ENCODE measurements at regions not wholly inside any gene's neighbourhood (a gene's known extent, or its start where the extent isn't known, plus 50 kb on each side); places are given as distances from the start of the nearest gene placed in this dataset.

DNA sequence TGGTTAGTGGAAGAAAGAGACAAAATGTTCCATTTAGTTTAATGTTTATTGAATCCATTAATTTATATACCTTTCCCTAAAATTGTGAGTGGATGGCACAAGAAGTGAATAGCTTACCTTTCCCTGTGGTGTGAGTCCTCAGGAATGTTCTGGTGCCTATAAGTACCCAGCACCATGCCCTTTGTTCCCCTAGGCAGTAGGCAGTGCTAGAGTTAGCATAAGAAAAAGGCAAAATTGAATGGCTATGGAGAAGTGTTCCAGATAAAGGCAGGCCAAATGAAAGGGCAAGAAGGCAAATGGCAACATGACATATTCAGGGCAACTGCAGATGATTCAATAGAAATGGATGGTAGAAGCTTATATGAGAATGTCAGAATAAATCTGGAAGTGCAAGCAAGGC lies 370.8 kb upstream of the PTGER4 start:
- H3K27me3 ChIP-seq (replicated peaks; ENCODE audit: insufficient read depth, low read length) = no peaks in the 10 kb centered on the region
- H4K20me1 ChIP-seq (ENCODE audit: insufficient read depth, low read length) = no peaks in the 10 kb centered on the region
- H3K4me1 ChIP-seq (ENCODE audit: low read length) = no peaks in the 10 kb centered on the region
- H3K27ac ChIP-seq (ENCODE audit: low read length) = no peak overlapping the region
- no peak overlapping the region for H3K4me3 ChIP-seq (ENCODE audit: low read length)
- H3K9me3 ChIP-seq (replicated peaks; ENCODE audit: insufficient read depth, low read length) = no peaks in the 10 kb centered on the region
- H3K4me2 ChIP-seq (ENCODE audit: low read depth, low read length) = no peak overlapping the region
- H3K36me3 ChIP-seq (replicated peaks; ENCODE audit: insufficient read depth, low read length) = no peaks in the 10 kb centered on the region
- H3F3A ChIP-seq (ENCODE audit: insufficient read depth, low read length) = no peaks in the 10 kb centered on the region
- H3K9ac ChIP-seq (ENCODE audit: low read length) = no peak overlapping the region
- DNase-seq = no peak
- no peak overlapping the region for H2AFZ ChIP-seq (ENCODE audit: low read length)
- TF ChIP-seq EZH2phosphoT487 (IDR thresholded peaks at IDR 0.05; ENCODE audit: low read length) = no peak
- TF ChIP-seq, protein P1, sequence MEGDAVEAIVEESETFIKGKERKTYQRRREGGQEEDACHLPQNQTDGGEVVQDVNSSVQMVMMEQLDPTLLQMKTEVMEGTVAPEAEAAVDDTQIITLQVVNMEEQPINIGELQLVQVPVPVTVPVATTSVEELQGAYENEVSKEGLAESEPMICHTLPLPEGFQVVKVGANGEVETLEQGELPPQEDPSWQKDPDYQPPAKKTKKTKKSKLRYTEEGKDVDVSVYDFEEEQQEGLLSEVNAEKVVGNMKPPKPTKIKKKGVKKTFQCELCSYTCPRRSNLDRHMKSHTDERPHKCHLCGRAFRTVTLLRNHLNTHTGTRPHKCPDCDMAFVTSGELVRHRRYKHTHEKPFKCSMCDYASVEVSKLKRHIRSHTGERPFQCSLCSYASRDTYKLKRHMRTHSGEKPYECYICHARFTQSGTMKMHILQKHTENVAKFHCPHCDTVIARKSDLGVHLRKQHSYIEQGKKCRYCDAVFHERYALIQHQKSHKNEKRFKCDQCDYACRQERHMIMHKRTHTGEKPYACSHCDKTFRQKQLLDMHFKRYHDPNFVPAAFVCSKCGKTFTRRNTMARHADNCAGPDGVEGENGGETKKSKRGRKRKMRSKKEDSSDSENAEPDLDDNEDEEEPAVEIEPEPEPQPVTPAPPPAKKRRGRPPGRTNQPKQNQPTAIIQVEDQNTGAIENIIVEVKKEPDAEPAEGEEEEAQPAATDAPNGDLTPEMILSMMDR (IDR thresholded peaks at IDR 0.05; ENCODE audit: low read length) = no peak
- TF ChIP-seq EZH2 (optimal IDR thresholded peaks at IDR 0.05; ENCODE audit: low read depth, low read length) = no peak
- H3K9me2 ChIP-seq (replicated peaks; ENCODE audit: insufficient read depth, low read length) = no peaks in the 10 kb centered on the region
- no peaks in the 10 kb centered on the region for H3K79me2 ChIP-seq (ENCODE audit: low read length)

DNA sequence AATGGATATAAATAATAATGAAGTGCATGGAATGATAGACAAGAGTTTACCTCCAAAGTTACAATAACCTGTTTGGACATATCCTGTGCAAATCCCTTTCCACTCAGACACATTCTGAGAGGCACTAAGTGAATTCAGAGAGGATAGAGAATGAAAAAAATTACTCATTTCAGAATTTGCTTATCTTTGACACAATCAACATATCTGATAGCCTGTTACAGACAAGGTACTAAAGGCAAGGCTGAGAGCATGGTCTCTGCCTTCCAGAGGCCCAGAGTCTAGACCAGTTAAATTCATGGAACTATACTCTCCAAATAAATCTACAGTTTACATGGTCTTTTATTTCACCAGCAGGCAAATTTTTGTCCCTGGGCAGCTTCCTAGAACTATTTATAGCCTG lies 371.8 kb upstream of the PTGER4 start:
- no peaks in the 10 kb centered on the region for H3K9me2 ChIP-seq (replicated peaks; ENCODE audit: insufficient read depth, low read length)
- no peak overlapping the region for H3K27ac ChIP-seq (ENCODE audit: low read length)

DNA sequence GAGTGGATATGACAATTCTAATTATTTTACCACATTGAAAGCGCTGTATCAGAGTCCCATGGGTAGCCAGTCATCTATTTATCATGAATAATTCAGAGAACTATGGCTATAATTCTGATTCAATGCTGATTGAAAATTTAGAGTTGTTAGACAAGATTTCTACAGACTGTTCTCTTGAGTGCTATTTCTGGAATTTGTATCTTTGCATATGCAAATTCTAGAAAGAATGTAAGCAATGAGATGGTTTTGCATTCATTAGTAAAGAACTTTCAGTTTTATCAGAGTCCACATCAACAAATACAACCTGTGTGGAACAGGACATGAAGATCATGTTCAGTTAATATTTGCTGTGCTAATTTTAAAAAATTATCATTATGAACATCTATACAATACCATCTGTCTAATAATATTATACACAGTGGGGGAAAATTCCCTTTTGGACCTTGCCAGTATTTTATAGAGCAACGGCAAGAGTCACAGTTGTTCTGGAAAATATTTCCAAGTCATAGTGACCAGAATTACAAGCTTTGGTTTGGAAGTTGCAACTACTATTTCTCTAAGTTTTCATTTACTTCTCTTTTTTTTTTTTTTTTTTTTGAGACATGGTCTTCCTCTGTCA lies 372.7 kb upstream of the PTGER4 start:
- Histone ChIP-seq H3K27me3 (replicated peaks; ENCODE audit: insufficient read depth, low read length) (no peaks in the 10 kb centered on the region), H3K9me2 (replicated peaks; ENCODE audit: insufficient read depth, low read length) (no peaks in the 10 kb centered on the region), H3K4me2 (ENCODE audit: low read depth, low read length) (no peak overlapping the region), H3K79me2 (ENCODE audit: low read length) (no peaks in the 10 kb centered on the region), H3K36me3 (replicated peaks; ENCODE audit: insufficient read depth, low read length) (no peaks in the 10 kb centered on the region), H3K9me3 (replicated peaks; ENCODE audit: insufficient read depth, low read length) (no peaks in the 10 kb centered on the region), H3K9ac (ENCODE audit: low read length) (no peak overlapping the region), H3K27ac (ENCODE audit: low read length) (no peak overlapping the region), H2AFZ (ENCODE audit: low read length) (no peak overlapping the region), H3F3A (ENCODE audit: insufficient read depth, low read length) (no peaks in the 10 kb centered on the region), H3K4me3 (ENCODE audit: low read length) (no peak overlapping the region), H3K4me1 (ENCODE audit: low read length) (no peaks in the 10 kb centered on the region), H4K20me1 (ENCODE audit: insufficient read depth, low read length) (no peaks in the 10 kb centered on the region)
- no peak for DNase-seq
- TF ChIP-seq EZH2 (optimal IDR thresholded peaks at IDR 0.05; ENCODE audit: low read depth, low read length) (no peak), EZH2phosphoT487 (IDR thresholded peaks at IDR 0.05; ENCODE audit: low read length) (no peak)
- TF ChIP-seq, protein P1 (IDR thresholded peaks at IDR 0.05; ENCODE audit: low read length) = no peak

More for the DNA sequence above, 371.8 kb upstream of the PTGER4 start:
- Histone ChIP-seq H3K9ac (ENCODE audit: low read length) (no peak overlapping the region), H2AFZ (ENCODE audit: low read length) (no peak overlapping the region), H3K36me3 (replicated peaks; ENCODE audit: insufficient read depth, low read length) (no peaks in the 10 kb centered on the region), H3K27me3 (replicated peaks; ENCODE audit: insufficient read depth, low read length) (no peaks in the 10 kb centered on the region), H3K79me2 (ENCODE audit: low read length) (no peaks in the 10 kb centered on the region), H4K20me1 (ENCODE audit: insufficient read depth, low read length) (no peaks in the 10 kb centered on the region), H3K4me3 (ENCODE audit: low read length) (no peak overlapping the region), H3K4me2 (ENCODE audit: low read depth, low read length) (no peak overlapping the region), H3K4me1 (ENCODE audit: low read length) (no peaks in the 10 kb centered on the region), H3K9me3 (replicated peaks; ENCODE audit: insufficient read depth, low read length) (no peaks in the 10 kb centered on the region), H3F3A (ENCODE audit: insufficient read depth, low read length) (no peaks in the 10 kb centered on the region)
- TF ChIP-seq, protein P1 (IDR thresholded peaks at IDR 0.05; ENCODE audit: low read length) = no peak
- TF ChIP-seq EZH2phosphoT487 (IDR thresholded peaks at IDR 0.05; ENCODE audit: low read length) (no peak), EZH2 (optimal IDR thresholded peaks at IDR 0.05; ENCODE audit: low read depth, low read length) (no peak)
- no peak for DNase-seq

Measured in MM.1S (cell line).